DND-41 (cell line): ENCODE measurements at regions not wholly inside any gene's neighbourhood (a gene's known extent, or its start where the extent isn't known, plus 50 kb on each side); places are given as distances from the start of the nearest gene placed in this dataset.

Experiments
- ATAC-seq: fragments of 200-7000 bp; cut with Tn5 transposase; 3 replicates; pipeline ENCODE4 v1.9.1; 2021; ENCODE audit warnings: low read depth; ENCODE audit not compliant: insufficient read depth
- DNase-seq: peaks from one replicate; pipeline ENCODE4 v3.0.0-alpha.2; 2020
- H2AFZ ChIP-seq: 2 replicates; pipeline ENCODE4 v1.6.0; 2012; ENCODE audit warnings: low read depth, low read length
- H3K27ac ChIP-seq: 2 replicates; pipeline ENCODE4 v1.5.1; 2012; ENCODE audit warnings: low read length, inconsistent platforms
- H3K27me3 ChIP-seq: fragments of 200-600 bp; sonication (generic); 2 replicates; pipeline ENCODE4 v1.6.0; 2012; ENCODE audit warnings: low read length, mild to moderate bottlenecking, inconsistent platforms; ENCODE audit not compliant: insufficient read depth, poor library complexity
- H3K36me3 ChIP-seq: 2 replicates; pipeline ENCODE4 v1.5.1; 2012; ENCODE audit warnings: low read length, inconsistent platforms; ENCODE audit not compliant: insufficient read depth
- H3K4me1 ChIP-seq: 2 replicates; pipeline ENCODE4 v1.5.1; 2012; ENCODE audit warnings: mild to moderate bottlenecking, low read length; ENCODE audit not compliant: insufficient read depth
- H3K4me2 ChIP-seq: 2 replicates; pipeline ENCODE4 v1.6.0; 2012; ENCODE audit warnings: mild to moderate bottlenecking, moderate library complexity, low read length, inconsistent platforms; ENCODE audit not compliant: insufficient read depth
- H3K4me3 ChIP-seq, 2 experiments: fragments of 200-600 bp in 1 of 2; shearing (Covaris generic) in 1 of 2; 2 replicates each; pipeline ENCODE4 v1.5.1; 2012 to 2016; ENCODE audit warnings: inconsistent platforms in 2 of 2, low read length in 2 of 2, mild to moderate bottlenecking in 2 of 2, low read depth in 1 of 2, moderate library complexity in 1 of 2
- H3K79me2 ChIP-seq: 2 replicates; pipeline ENCODE4 v1.6.0; 2012; ENCODE audit warnings: low read length, inconsistent platforms; ENCODE audit not compliant: insufficient read depth
- H3K9ac ChIP-seq: 2 replicates; pipeline ENCODE4 v1.6.0; 2012; ENCODE audit warnings: low read depth, mild to moderate bottlenecking, inconsistent platforms, low read length, moderate library complexity
- H3K9me3 ChIP-seq: 2 replicates; pipeline ENCODE4 v1.5.1; 2012; ENCODE audit warnings: low read length, moderate library complexity, mild to moderate bottlenecking, inconsistent platforms; ENCODE audit not compliant: insufficient read depth, severe bottlenecking
- H4K20me1 ChIP-seq: 2 replicates; pipeline ENCODE4 v1.6.0; 2012; ENCODE audit warnings: low read length; ENCODE audit not compliant: insufficient read depth
- EZH2 ChIP-seq: IDR thresholded peaks from 3 replicates; pipeline ENCODE4 v1.6.1; 2012; ENCODE audit warnings: borderline replicate concordance, low read depth, mild to moderate bottlenecking, moderate library complexity, low read length, inconsistent platforms; ENCODE audit not compliant: severe bottlenecking
- TF ChIP-seq, protein P1 (sequence below): IDR thresholded peaks from 2 replicates; pipeline ENCODE4 v1.5.1; 2012; ENCODE audit warnings: borderline replicate concordance, low read length, moderate library complexity, mild to moderate bottlenecking; ENCODE audit not compliant: poor library complexity, severe bottlenecking; ENCODE audit errors: extremely low read depth

DNA sequence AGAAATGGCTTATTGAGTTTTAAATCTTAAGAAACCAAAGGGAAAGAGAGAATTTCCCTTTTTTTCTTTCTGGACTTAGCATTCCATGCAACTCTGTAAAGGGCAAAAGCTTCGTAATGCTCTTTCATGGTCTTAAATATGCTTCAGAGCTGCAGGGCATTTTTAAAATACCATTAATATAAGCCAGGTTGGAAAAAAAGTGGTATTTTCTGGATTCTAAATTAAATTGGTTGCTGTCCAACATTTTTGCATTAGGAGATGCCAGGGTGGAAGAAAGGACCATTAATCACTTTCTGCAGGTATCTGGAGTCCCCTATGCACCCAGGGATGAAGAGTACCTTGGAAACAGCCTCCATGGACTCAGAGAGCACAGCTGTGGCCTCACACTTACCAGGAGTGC lies 215.1 kb upstream of the DAPK1 start:
- H3K27ac ChIP-seq, result no peak overlapping the region
- no peak for TF ChIP-seq EZH2
- TF ChIP-seq, protein P1, sequence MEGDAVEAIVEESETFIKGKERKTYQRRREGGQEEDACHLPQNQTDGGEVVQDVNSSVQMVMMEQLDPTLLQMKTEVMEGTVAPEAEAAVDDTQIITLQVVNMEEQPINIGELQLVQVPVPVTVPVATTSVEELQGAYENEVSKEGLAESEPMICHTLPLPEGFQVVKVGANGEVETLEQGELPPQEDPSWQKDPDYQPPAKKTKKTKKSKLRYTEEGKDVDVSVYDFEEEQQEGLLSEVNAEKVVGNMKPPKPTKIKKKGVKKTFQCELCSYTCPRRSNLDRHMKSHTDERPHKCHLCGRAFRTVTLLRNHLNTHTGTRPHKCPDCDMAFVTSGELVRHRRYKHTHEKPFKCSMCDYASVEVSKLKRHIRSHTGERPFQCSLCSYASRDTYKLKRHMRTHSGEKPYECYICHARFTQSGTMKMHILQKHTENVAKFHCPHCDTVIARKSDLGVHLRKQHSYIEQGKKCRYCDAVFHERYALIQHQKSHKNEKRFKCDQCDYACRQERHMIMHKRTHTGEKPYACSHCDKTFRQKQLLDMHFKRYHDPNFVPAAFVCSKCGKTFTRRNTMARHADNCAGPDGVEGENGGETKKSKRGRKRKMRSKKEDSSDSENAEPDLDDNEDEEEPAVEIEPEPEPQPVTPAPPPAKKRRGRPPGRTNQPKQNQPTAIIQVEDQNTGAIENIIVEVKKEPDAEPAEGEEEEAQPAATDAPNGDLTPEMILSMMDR, result no peak
- H3K4me2 ChIP-seq, result no peak overlapping the region
- no peaks in the 10 kb centered on the region for H3K36me3 ChIP-seq
- no peak overlapping the region for H3K4me3 ChIP-seq
- H3K9me3 ChIP-seq, result no peaks in the 10 kb centered on the region
- no peaks in the 10 kb centered on the region for H4K20me1 ChIP-seq
- DNase-seq, result no peak
- no peaks in the 10 kb centered on the region for H3K79me2 ChIP-seq
- no peak overlapping the region for H3K9ac ChIP-seq
- H3K27me3 ChIP-seq, result no peaks in the 10 kb centered on the region
- H3K4me1 ChIP-seq, result no peaks in the 10 kb centered on the region
- no peak overlapping the region for H2AFZ ChIP-seq
- no peak for ATAC-seq

DNA sequence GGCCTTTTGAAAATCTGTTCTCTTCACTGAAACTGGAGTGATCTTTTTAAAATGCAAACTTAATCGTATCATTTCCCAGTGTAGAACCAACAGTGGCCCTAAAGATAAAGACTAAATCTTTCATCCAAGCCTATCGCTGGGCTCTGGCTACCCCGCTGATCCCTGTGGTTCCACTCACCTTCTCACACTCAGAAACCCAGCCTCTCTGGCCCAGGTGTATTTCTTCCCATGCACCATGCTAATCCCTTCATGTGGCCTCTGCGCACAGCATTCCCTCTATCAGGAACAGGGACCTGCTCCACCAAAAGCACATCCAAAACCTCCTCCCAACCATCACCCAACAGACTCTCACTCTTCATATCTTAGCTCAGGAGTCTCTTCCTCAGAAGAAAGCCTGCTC lies 214.1 kb upstream of the DAPK1 start:
- Histone ChIP-seq H3K9me3 (no peaks in the 10 kb centered on the region), H4K20me1 (no peaks in the 10 kb centered on the region), H3K9ac (no peak overlapping the region), H3K4me3 (no peak overlapping the region), H3K4me1 (no peaks in the 10 kb centered on the region), H3K27me3 (no peaks in the 10 kb centered on the region), H2AFZ (no peak overlapping the region), H3K79me2 (no peaks in the 10 kb centered on the region), H3K36me3 (no peaks in the 10 kb centered on the region), H3K27ac (no peak overlapping the region), H3K4me2 (no peak overlapping the region)
- DNase-seq, result no peak
- no peak for ATAC-seq
- TF ChIP-seq, protein P1, result no peak
- TF ChIP-seq EZH2, result no peak

DNA sequence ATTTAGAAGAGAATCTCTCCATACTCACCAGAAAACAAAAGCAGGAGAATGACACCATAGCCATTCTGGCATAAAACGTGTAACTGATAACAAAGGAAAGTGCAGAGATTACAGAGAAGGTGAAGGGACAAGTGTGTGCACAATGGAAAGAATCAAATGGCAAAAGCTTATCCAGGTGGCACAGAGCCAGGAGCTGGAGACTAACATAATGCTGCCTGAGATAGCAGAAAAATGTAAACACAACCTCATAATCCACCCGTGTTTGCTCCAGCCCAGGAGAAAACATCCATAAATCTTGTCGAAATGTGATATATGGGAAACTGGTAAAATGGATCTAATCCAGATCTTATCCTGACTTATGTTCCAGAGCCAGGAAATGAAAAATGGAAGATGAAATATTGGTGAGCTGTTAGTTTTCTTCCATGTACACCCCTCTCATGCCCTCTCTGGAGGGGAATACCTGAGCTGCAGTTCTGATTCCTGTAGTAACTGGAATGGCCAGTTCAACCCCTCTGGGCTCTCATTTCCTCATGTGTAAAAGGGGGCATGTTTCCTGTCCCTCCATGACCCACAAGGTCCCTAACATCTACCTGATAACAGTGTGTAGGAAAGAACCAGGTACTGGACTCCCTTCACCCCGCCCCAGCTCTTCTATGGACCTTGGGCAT lies 212.3 kb upstream of the DAPK1 start:
- no peaks in the 10 kb centered on the region for H3K4me1 ChIP-seq
- H3K79me2 ChIP-seq, result no peaks in the 10 kb centered on the region
- no peak overlapping the region for H3K4me2 ChIP-seq
- H4K20me1 ChIP-seq, result no peaks in the 10 kb centered on the region
- no peak overlapping the region for H2AFZ ChIP-seq
- TF ChIP-seq EZH2, result no peak
- TF ChIP-seq, protein P1, result no peak
- H3K27ac ChIP-seq, result no peak overlapping the region
- no peak overlapping the region for H3K4me3 ChIP-seq
- H3K36me3 ChIP-seq, result no peaks in the 10 kb centered on the region
- DNase-seq, result no peak
- H3K9me3 ChIP-seq, result no peaks in the 10 kb centered on the region
- H3K27me3 ChIP-seq, result no peaks in the 10 kb centered on the region
- no peak overlapping the region for H3K9ac ChIP-seq
- no peak for ATAC-seq
